GM12872 (cell line): ENCODE measurements at regions not wholly inside any gene's neighbourhood (a gene's known extent, or its start where the extent isn't known, plus 50 kb on each side); places are given as distances from the start of the nearest gene placed in this dataset.

Experiments
- CTCF ChIP-seq: IDR thresholded peaks from 3 replicates; pipeline ENCODE4 v1.5.1; 2011; ENCODE audit warnings: low read depth, mild to moderate bottlenecking, low read length, moderate library complexity; ENCODE audit not compliant: insufficient read depth

- no peak for TF ChIP-seq CTCF
These were observed 311.6 kb upstream of the GRM7 start for GRCh38 chr3:6549296-6549695.

GRCh38 chr3:6551165-6551564 lies 309.8 kb upstream of the GRM7 start:
- TF ChIP-seq CTCF = no peak

- no peak for TF ChIP-seq CTCF
These were observed 300.7 kb upstream of the GRM7 start for GRCh38 chr3:6560259-6560658.

GRCh38 chr3:6567241-6567640 lies 293.7 kb upstream of the GRM7 start:
- no peak for TF ChIP-seq CTCF

GRCh38 chr3:6568999-6569493 lies 291.9 kb upstream of the GRM7 start:
- no peak for TF ChIP-seq CTCF

- no peak for TF ChIP-seq CTCF
These were observed 289.5 kb upstream of the GRM7 start for GRCh38 chr3:6571448-6571847.

GRCh38 chr3:6577584-6577983 lies 283.3 kb upstream of the GRM7 start:
- no peak for TF ChIP-seq CTCF

GRCh38 chr3:6578526-6578925 lies 282.4 kb upstream of the GRM7 start:
- no peak for TF ChIP-seq CTCF
